GM12874 (cell line): ENCODE measurements at regions not wholly inside any gene's neighbourhood (a gene's known extent, or its start where the extent isn't known, plus 50 kb on each side); places are given as distances from the start of the nearest gene placed in this dataset.

Source experiments
- CTCF ChIP-seq: IDR thresholded peaks from 2 replicates; pipeline ENCODE4 v1.5.1; 2011; ENCODE audit warnings: low read depth, mild to moderate bottlenecking, control low read depth, low read length, moderate library complexity; ENCODE audit not compliant: insufficient read depth

GRCh38 chr1:163730411-163730821 is 408.7 kb downstream of the NUF2 start:
- TF ChIP-seq CTCF = no peak

GRCh38 chr1:163737261-163737660 is 415.5 kb downstream of the NUF2 start:
- no peak for TF ChIP-seq CTCF

GRCh38 chr1:163744301-163744887 is 422.6 kb downstream of the NUF2 start:
- no peak for TF ChIP-seq CTCF

- TF ChIP-seq CTCF = no peak
Measured at GRCh38 chr1:163745204-163745603, 423.4 kb downstream of the NUF2 start.

GRCh38 chr1:163747261-163747660 is 425.5 kb downstream of the NUF2 start:
- no peak for TF ChIP-seq CTCF

GRCh38 chr1:163747855-163748254 is 426.1 kb downstream of the NUF2 start:
- TF ChIP-seq CTCF = no peak

GRCh38 chr1:163758977-163759670 is 437.4 kb downstream of the NUF2 start:
- TF ChIP-seq CTCF = no peak

- TF ChIP-seq CTCF = no peak
Measured at GRCh38 chr1:163761898-163762297, 440.1 kb downstream of the NUF2 start.
